ENCODE measurements at regions not wholly inside any gene's neighbourhood (a gene's known extent, or its start where the extent isn't known, plus 50 kb on each side); places are given as distances from the start of the nearest gene placed in this dataset.
A peak's percentile ranks its signal among the peaks of the same experiment; 100 is the strongest.

GRCh38 chr6:2535506-2535905, 215.2 kb downstream of the MYLK4 start:
- H2BK15ac ChIP-seq (ENCODE audit: low read length): no peak overlapping the region
- no peak overlapping the region for H2AFZ ChIP-seq (ENCODE audit: low read length)
- no peaks in the 10 kb centered on the region for H3K79me1 ChIP-seq (ENCODE audit: low read depth, low read length)
- no peaks in the 10 kb centered on the region for H3K4me1 ChIP-seq (ENCODE audit: control insufficient read depth in 2 of 2, insufficient read depth in 1 of 2, low read depth in 1 of 2, low read length in 2 of 2)
- H3K9me3 ChIP-seq (replicated peaks in 1 of 2; ENCODE audit: control insufficient read depth in 2 of 2, insufficient read depth in 1 of 2, low read depth in 1 of 2, low read length in 2 of 2): no peaks in the 10 kb centered on the region
- no peak overlapping the region for H2BK120ac ChIP-seq (ENCODE audit: low read depth, low read length)
- H2BK12ac ChIP-seq (ENCODE audit: low read length): no peak overlapping the region
- H3K9ac ChIP-seq (ENCODE audit: low read depth, low read length, poor library complexity): no peak overlapping the region
- no peak overlapping the region for H4K8ac ChIP-seq (ENCODE audit: low read depth, low read length)
- WGBS, 2 donors (ENCODE audit: extremely low coverage in 2 of 2, insufficient read length in 2 of 2, insufficient replicate concordance in 1 of 2): no CpG with 5 or more reads among the region's 8 CpGs
- H3K18ac ChIP-seq (ENCODE audit: low read length): no peak overlapping the region
- H2BK5ac ChIP-seq (ENCODE audit: low read length): no peak overlapping the region
- H2AK5ac ChIP-seq (ENCODE audit: low read depth, low read length): no peak overlapping the region
- no peak overlapping the region for H3K4ac ChIP-seq (ENCODE audit: low read length)
- H3K27me3 ChIP-seq (ENCODE audit: control insufficient read depth in 3 of 3, insufficient read depth in 3 of 3, low read depth in 1 of 3, low read length in 3 of 3): no peaks in the 10 kb centered on the region
- H3K27ac ChIP-seq (replicated peaks; ENCODE audit: low read length): no peak overlapping the region
- H4K91ac ChIP-seq (ENCODE audit: low read depth, low read length, poor library complexity): no peak overlapping the region
- DNase-seq (ENCODE audit: low spot score): no peak
- no peak overlapping the region for H3K4me2 ChIP-seq (ENCODE audit: insufficient read depth, low read length, poor library complexity, severe bottlenecking)
- no peak overlapping the region for H3K14ac ChIP-seq (ENCODE audit: low read length)
- H3K36me3 ChIP-seq (replicated peaks in 1 of 2; ENCODE audit: control insufficient read depth in 2 of 2, insufficient read depth in 2 of 2, low read length in 2 of 2): no peaks in the 10 kb centered on the region
- no peak overlapping the region for H3K4me3 ChIP-seq (ENCODE audit: low read length in 2 of 2)
- H3K23ac ChIP-seq (ENCODE audit: low read depth, low read length, poor library complexity): no peak overlapping the region

- H3K18ac ChIP-seq (ENCODE audit: low read length): no peak overlapping the region
- no peak overlapping the region for H2BK15ac ChIP-seq (ENCODE audit: low read length)
- no peaks in the 10 kb centered on the region for H3K9me3 ChIP-seq (replicated peaks in 1 of 2; ENCODE audit: control insufficient read depth in 2 of 2, insufficient read depth in 1 of 2, low read depth in 1 of 2, low read length in 2 of 2)
- H4K8ac ChIP-seq (ENCODE audit: low read depth, low read length): no peak overlapping the region
- H3K9ac ChIP-seq (ENCODE audit: low read depth, low read length, poor library complexity): no peak overlapping the region
- no CpG with 5 or more reads among the region's 5 CpGs for WGBS, 2 donors (ENCODE audit: extremely low coverage in 2 of 2, insufficient read length in 2 of 2, insufficient replicate concordance in 1 of 2)
- H3K27me3 ChIP-seq (ENCODE audit: control insufficient read depth in 3 of 3, insufficient read depth in 3 of 3, low read depth in 1 of 3, low read length in 3 of 3): no peaks in the 10 kb centered on the region
- no peak overlapping the region for H3K23ac ChIP-seq (ENCODE audit: low read depth, low read length, poor library complexity)
- no peak for DNase-seq (ENCODE audit: low spot score)
- no peak overlapping the region for H2BK12ac ChIP-seq (ENCODE audit: low read length)
- H3K14ac ChIP-seq (ENCODE audit: low read length): no peak overlapping the region
- H3K4me2 ChIP-seq (ENCODE audit: insufficient read depth, low read length, poor library complexity, severe bottlenecking): no peak overlapping the region
- no peaks in the 10 kb centered on the region for H3K79me1 ChIP-seq (ENCODE audit: low read depth, low read length)
- H2AFZ ChIP-seq (ENCODE audit: low read length): peak overlapping the region; percentile 38
- no peak overlapping the region for H4K91ac ChIP-seq (ENCODE audit: low read depth, low read length, poor library complexity)
- H2BK120ac ChIP-seq (ENCODE audit: low read depth, low read length): no peak overlapping the region
- H3K4me1 ChIP-seq (ENCODE audit: control insufficient read depth in 2 of 2, insufficient read depth in 1 of 2, low read depth in 1 of 2, low read length in 2 of 2): no peaks in the 10 kb centered on the region
- H2BK5ac ChIP-seq (ENCODE audit: low read length): no peak overlapping the region
- no peak overlapping the region for H3K27ac ChIP-seq (replicated peaks; ENCODE audit: low read length)
- H3K4me3 ChIP-seq (ENCODE audit: low read length in 2 of 2): no peak overlapping the region
- no peak overlapping the region for H2AK5ac ChIP-seq (ENCODE audit: low read depth, low read length)
- H3K4ac ChIP-seq (ENCODE audit: low read length): no peak overlapping the region
- H3K36me3 ChIP-seq (replicated peaks in 1 of 2; ENCODE audit: control insufficient read depth in 2 of 2, insufficient read depth in 2 of 2, low read length in 2 of 2): no peaks in the 10 kb centered on the region
These were observed 216.2 kb downstream of the MYLK4 start for GRCh38 chr6:2534406-2535042.

GRCh38 chr6:2531426-2532215, 219.1 kb downstream of the MYLK4 start:
- DNase-seq (ENCODE audit: low spot score): no peak
- Histone ChIP-seq H3K9me3 (replicated peaks in 1 of 2; ENCODE audit: control insufficient read depth in 2 of 2, insufficient read depth in 1 of 2, low read depth in 1 of 2, low read length in 2 of 2) (no peaks in the 10 kb centered on the region), H2BK120ac (ENCODE audit: low read depth, low read length) (no peak overlapping the region), H3K23ac (ENCODE audit: low read depth, low read length, poor library complexity) (no peak overlapping the region), H2AK5ac (ENCODE audit: low read depth, low read length) (no peak overlapping the region), H2AFZ (ENCODE audit: low read length) (no peak overlapping the region), H3K9ac (ENCODE audit: low read depth, low read length, poor library complexity) (no peak overlapping the region), H3K4me3 (ENCODE audit: low read length in 2 of 2) (no peak overlapping the region), H2BK15ac (ENCODE audit: low read length) (no peak overlapping the region), H3K18ac (ENCODE audit: low read length) (no peak overlapping the region), H3K4me2 (ENCODE audit: insufficient read depth, low read length, poor library complexity, severe bottlenecking) (no peak overlapping the region), H2BK5ac (ENCODE audit: low read length) (no peak overlapping the region), H2BK12ac (ENCODE audit: low read length) (no peak overlapping the region), H4K8ac (ENCODE audit: low read depth, low read length) (no peak overlapping the region), H3K4ac (ENCODE audit: low read length) (no peak overlapping the region), H3K79me1 (ENCODE audit: low read depth, low read length) (no peaks in the 10 kb centered on the region), H3K4me1 (ENCODE audit: control insufficient read depth in 2 of 2, insufficient read depth in 1 of 2, low read depth in 1 of 2, low read length in 2 of 2) (no peaks in the 10 kb centered on the region), H3K14ac (ENCODE audit: low read length) (no peak overlapping the region), H3K36me3 (replicated peaks in 1 of 2; ENCODE audit: control insufficient read depth in 2 of 2, insufficient read depth in 2 of 2, low read length in 2 of 2) (no peaks in the 10 kb centered on the region), H3K27ac (replicated peaks; ENCODE audit: low read length) (no peak overlapping the region), H4K91ac (ENCODE audit: low read depth, low read length, poor library complexity) (no peak overlapping the region), H3K27me3 (ENCODE audit: control insufficient read depth in 3 of 3, insufficient read depth in 3 of 3, low read depth in 1 of 3, low read length in 3 of 3) (no peaks in the 10 kb centered on the region)
- WGBS, 2 donors (ENCODE audit: extremely low coverage in 2 of 2, insufficient read length in 2 of 2, insufficient replicate concordance in 1 of 2): no CpG with 5 or more reads among the region's 6 CpGs

GRCh38 chr6:2529211-2529719, 221.5 kb downstream of the MYLK4 start:
- Histone ChIP-seq H3K9me3 (replicated peaks in 1 of 2; ENCODE audit: control insufficient read depth in 2 of 2, insufficient read depth in 1 of 2, low read depth in 1 of 2, low read length in 2 of 2) (peaks cover 0 to 2% of the 10 kb centered on the region in 2 donors), H3K14ac (ENCODE audit: low read length) (no peak overlapping the region), H2BK12ac (ENCODE audit: low read length) (no peak overlapping the region), H3K4me2 (ENCODE audit: insufficient read depth, low read length, poor library complexity, severe bottlenecking) (no peak overlapping the region), H3K36me3 (replicated peaks in 1 of 2; ENCODE audit: control insufficient read depth in 2 of 2, insufficient read depth in 2 of 2, low read length in 2 of 2) (no peaks in the 10 kb centered on the region), H4K8ac (ENCODE audit: low read depth, low read length) (no peak overlapping the region), H2AK5ac (ENCODE audit: low read depth, low read length) (no peak overlapping the region), H2BK15ac (ENCODE audit: low read length) (no peak overlapping the region), H3K4me1 (ENCODE audit: control insufficient read depth in 2 of 2, insufficient read depth in 1 of 2, low read depth in 1 of 2, low read length in 2 of 2) (no peaks in the 10 kb centered on the region), H3K27ac (replicated peaks; ENCODE audit: low read length) (no peak overlapping the region), H2BK120ac (ENCODE audit: low read depth, low read length) (no peak overlapping the region), H2AFZ (ENCODE audit: low read length) (no peak overlapping the region), H2BK5ac (ENCODE audit: low read length) (no peak overlapping the region), H3K18ac (ENCODE audit: low read length) (no peak overlapping the region), H4K91ac (ENCODE audit: low read depth, low read length, poor library complexity) (no peak overlapping the region), H3K4me3 (ENCODE audit: low read length in 2 of 2) (no peak overlapping the region), H3K4ac (ENCODE audit: low read length) (no peak overlapping the region), H3K27me3 (ENCODE audit: control insufficient read depth in 3 of 3, insufficient read depth in 3 of 3, low read depth in 1 of 3, low read length in 3 of 3) (no peaks in the 10 kb centered on the region), H3K9ac (ENCODE audit: low read depth, low read length, poor library complexity) (no peak overlapping the region), H3K23ac (ENCODE audit: low read depth, low read length, poor library complexity) (no peak overlapping the region), H3K79me1 (ENCODE audit: low read depth, low read length) (no peaks in the 10 kb centered on the region)
- WGBS, 2 donors (ENCODE audit: extremely low coverage in 2 of 2, insufficient read length in 2 of 2, insufficient replicate concordance in 1 of 2): no CpG with 5 or more reads among the region's 7 CpGs
- DNase-seq (ENCODE audit: low spot score): no peak
